ENCODE measurements at regions not wholly inside any gene's neighbourhood (a gene's known extent, or its start where the extent isn't known, plus 50 kb on each side); places are given as distances from the start of the nearest gene placed in this dataset.

GRCh38 chr12:92259291-92259690 lies 113.6 kb upstream of the BTG1 start:
- Mint-ChIP-seq H3K36me3 (ENCODE audit: unreplicated experiment) (no peaks in the 10 kb centered on the region), H3K27ac (ENCODE audit: unreplicated experiment) (no peak overlapping the region), H3K4me1 (ENCODE audit: low read depth, unreplicated experiment) (peaks cover 9% of the 10 kb centered on the region), H3K27me3 (ENCODE audit: unreplicated experiment) (no peaks in the 10 kb centered on the region), H3K9me3 (ENCODE audit: unreplicated experiment) (peaks cover 2% of the 10 kb centered on the region), H3K4me3 (ENCODE audit: unreplicated experiment) (no peak overlapping the region)
- no peak for DNase-seq
- TF ChIP-seq CTCF (IDR thresholded peaks at IDR 0.05; ENCODE audit: partially characterized antibody, unreplicated experiment) = no peak

GRCh38 chr12:92257261-92257660 lies 111.6 kb upstream of the BTG1 start:
- Mint-ChIP-seq H3K36me3 (ENCODE audit: unreplicated experiment) (no peaks in the 10 kb centered on the region), H3K9me3 (ENCODE audit: unreplicated experiment) (peaks cover 2% of the 10 kb centered on the region), H3K27ac (ENCODE audit: unreplicated experiment) (no peak overlapping the region), H3K27me3 (ENCODE audit: unreplicated experiment) (no peaks in the 10 kb centered on the region), H3K4me1 (ENCODE audit: low read depth, unreplicated experiment) (peaks cover 9% of the 10 kb centered on the region), H3K4me3 (ENCODE audit: unreplicated experiment) (no peak overlapping the region)
- no peak for DNase-seq
- TF ChIP-seq CTCF (IDR thresholded peaks at IDR 0.05; ENCODE audit: partially characterized antibody, unreplicated experiment) = no peak

- Mint-ChIP-seq H3K9me3 (ENCODE audit: unreplicated experiment) (peaks cover 2% of the 10 kb centered on the region), H3K4me3 (ENCODE audit: unreplicated experiment) (no peak overlapping the region), H3K36me3 (ENCODE audit: unreplicated experiment) (no peaks in the 10 kb centered on the region), H3K27ac (ENCODE audit: unreplicated experiment) (no peak overlapping the region), H3K27me3 (ENCODE audit: unreplicated experiment) (no peaks in the 10 kb centered on the region), H3K4me1 (ENCODE audit: low read depth, unreplicated experiment) (peaks cover 9% of the 10 kb centered on the region)
- TF ChIP-seq CTCF (IDR thresholded peaks at IDR 0.05; ENCODE audit: partially characterized antibody, unreplicated experiment) = no peak
- DNase-seq = no peak
These were observed 110.1 kb upstream of the BTG1 start for GRCh38 chr12:92255741-92256140.

- no peak for TF ChIP-seq CTCF (IDR thresholded peaks at IDR 0.05; ENCODE audit: partially characterized antibody, unreplicated experiment)
- peaks cover 9% of the 10 kb centered on the region for H3K4me1 Mint-ChIP-seq (ENCODE audit: low read depth, unreplicated experiment)
- peaks cover 5% of the 10 kb centered on the region for H3K9me3 Mint-ChIP-seq (ENCODE audit: unreplicated experiment)
- no peak overlapping the region for H3K4me3 Mint-ChIP-seq (ENCODE audit: unreplicated experiment)
- no peak for DNase-seq
- H3K36me3 Mint-ChIP-seq (ENCODE audit: unreplicated experiment) = no peaks in the 10 kb centered on the region
- no peaks in the 10 kb centered on the region for H3K27me3 Mint-ChIP-seq (ENCODE audit: unreplicated experiment)
- H3K27ac Mint-ChIP-seq (ENCODE audit: unreplicated experiment) = no peak overlapping the region
These were observed 107.7 kb upstream of the BTG1 start for GRCh38 chr12:92253301-92253700.

- Mint-ChIP-seq H3K36me3 (ENCODE audit: unreplicated experiment) (no peaks in the 10 kb centered on the region), H3K4me1 (ENCODE audit: low read depth, unreplicated experiment) (peaks cover 2% of the 10 kb centered on the region), H3K9me3 (ENCODE audit: unreplicated experiment) (peaks cover 3% of the 10 kb centered on the region), H3K4me3 (ENCODE audit: unreplicated experiment) (no peak overlapping the region), H3K27me3 (ENCODE audit: unreplicated experiment) (no peaks in the 10 kb centered on the region), H3K27ac (ENCODE audit: unreplicated experiment) (no peak overlapping the region)
- TF ChIP-seq CTCF (IDR thresholded peaks at IDR 0.05; ENCODE audit: partially characterized antibody, unreplicated experiment) = no peak
- DNase-seq = no peak
These were observed 103.3 kb upstream of the BTG1 start for GRCh38 chr12:92248977-92249376.
